ENCODE measurements at regions not wholly inside any gene's neighbourhood (a gene's known extent, or its start where the extent isn't known, plus 50 kb on each side); places are given as distances from the start of the nearest gene placed in this dataset.

DNA sequence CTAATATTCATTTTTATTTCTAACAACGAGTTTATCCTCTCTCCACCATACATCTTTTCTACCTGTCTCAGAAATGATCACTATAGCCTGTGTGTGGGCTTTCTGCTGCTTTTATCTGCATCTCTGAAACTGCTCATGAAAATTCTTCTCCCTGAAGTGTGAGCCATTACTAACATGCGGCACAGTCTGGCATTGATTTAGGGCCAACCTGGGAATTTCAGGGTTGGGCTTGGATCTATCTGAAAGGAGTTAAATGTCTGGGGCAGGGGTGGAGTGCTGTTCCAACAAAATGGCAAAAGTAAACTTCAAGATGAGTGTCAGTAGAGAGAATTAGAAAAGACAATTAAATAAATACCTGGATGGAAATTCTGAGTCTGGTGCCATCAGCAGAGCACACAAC, 198.2 kb upstream of the OSR1 start:
- Mint-ChIP-seq H3K9me3 (no peaks in the 10 kb centered on the region), H3K4me3 (no peak overlapping the region), H3K27ac (no peak overlapping the region), H3K4me1 (no peaks in the 10 kb centered on the region), H3K36me3 (no peaks in the 10 kb centered on the region)
- no peak for ATAC-seq
- DNase-seq (ENCODE audit: low spot score in 2 of 2) = no peak

DNA sequence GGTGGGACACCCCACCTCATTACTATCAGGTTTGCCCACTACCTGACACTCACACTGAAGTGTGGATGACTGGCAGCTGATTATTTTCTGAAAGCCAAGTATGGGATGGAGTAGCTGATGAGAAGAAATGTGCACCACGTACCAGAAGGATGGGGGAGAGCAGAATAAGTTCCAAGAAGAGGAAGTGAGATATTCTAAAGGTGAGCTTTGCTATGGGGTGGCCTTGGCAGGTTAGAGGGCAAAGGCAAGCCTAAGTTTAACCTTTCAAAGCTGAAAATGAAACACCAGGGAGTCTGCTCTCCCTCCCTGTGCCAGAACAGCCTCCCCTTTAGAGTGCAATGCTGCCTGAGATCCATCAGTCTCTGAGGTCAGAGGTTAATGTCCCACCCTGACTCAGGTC, 196.1 kb upstream of the OSR1 start:
- H3K4me1 Mint-ChIP-seq = no peaks in the 10 kb centered on the region
- H3K36me3 Mint-ChIP-seq = no peaks in the 10 kb centered on the region
- no peaks in the 10 kb centered on the region for H3K9me3 Mint-ChIP-seq
- H3K4me3 Mint-ChIP-seq = no peak overlapping the region
- ATAC-seq = no peak
- DNase-seq (ENCODE audit: low spot score in 2 of 2) = no peak
- H3K27ac Mint-ChIP-seq = no peak overlapping the region

DNA sequence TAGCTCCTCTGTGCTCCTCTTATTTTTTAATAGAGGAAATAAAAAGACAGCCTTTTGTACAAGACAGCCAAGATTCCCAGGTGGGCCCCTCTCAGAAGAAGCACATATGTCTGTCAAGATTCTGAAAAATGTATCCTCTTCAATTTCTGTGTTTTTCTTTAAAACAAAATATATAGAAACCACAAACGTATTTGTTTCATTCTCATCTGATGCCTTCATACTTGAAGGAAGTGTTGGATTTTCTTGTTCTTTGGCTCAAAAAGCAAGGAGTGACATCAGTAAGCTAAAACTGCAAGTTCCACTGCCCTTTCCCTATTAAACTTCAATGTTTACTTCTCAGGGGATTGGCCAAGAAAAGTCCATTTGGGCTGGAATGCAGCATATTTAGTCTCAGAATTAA, 193.8 kb upstream of the OSR1 start:
- DNase-seq (ENCODE audit: low spot score in 2 of 2) (no peak), ATAC-seq (no peak)
- H3K27ac Mint-ChIP-seq = no peak overlapping the region
- H3K4me1 Mint-ChIP-seq = no peaks in the 10 kb centered on the region
- no peak overlapping the region for H3K4me3 Mint-ChIP-seq
- no peaks in the 10 kb centered on the region for H3K9me3 Mint-ChIP-seq
- H3K36me3 Mint-ChIP-seq = no peaks in the 10 kb centered on the region

DNA sequence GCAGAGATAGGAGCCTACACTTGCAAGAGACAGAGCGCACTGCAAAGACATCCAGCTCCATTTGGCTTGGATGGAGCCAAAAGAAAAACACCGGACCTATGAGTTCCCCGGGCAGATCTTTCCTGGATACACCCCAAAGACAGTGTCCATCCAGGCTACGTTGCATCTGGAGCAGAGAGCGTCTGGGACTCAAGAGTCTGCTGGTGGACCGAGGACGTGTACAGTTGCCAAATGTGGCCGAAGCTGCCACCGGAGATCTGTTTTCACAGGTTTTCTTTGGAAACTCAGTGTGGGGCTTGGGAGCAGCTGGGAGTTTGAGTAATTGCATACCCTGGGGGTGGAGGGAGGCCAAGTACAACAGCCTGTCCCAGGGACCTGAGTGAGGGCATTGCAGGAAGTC, 192.3 kb upstream of the OSR1 start:
- no peaks in the 10 kb centered on the region for H3K36me3 Mint-ChIP-seq
- H3K27ac Mint-ChIP-seq = no peak overlapping the region

DNA sequence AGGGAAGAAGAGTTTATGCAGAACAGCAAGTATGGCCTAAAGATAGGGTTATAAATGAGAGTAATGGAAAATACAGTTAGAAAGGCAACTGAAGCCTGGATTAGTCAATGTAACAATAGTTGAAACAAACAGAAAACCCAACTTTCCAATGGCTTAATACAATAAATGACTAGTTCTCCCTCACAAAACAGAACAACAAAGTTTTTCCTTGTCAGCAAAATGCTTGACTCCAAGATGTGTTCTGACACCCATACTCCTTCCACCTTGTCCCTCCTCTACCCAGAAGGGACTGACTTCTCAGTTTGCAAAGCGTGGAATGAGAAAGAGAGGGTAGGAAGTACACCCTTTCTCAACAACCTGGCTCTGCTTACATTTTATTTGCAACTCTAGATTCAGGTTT, 191.4 kb upstream of the OSR1 start:
- ATAC-seq = no peak
- Mint-ChIP-seq H3K27ac (no peak overlapping the region), H3K4me3 (no peak overlapping the region), H3K4me1 (no peaks in the 10 kb centered on the region), H3K36me3 (no peaks in the 10 kb centered on the region), H3K9me3 (no peaks in the 10 kb centered on the region)
- no peak for DNase-seq (ENCODE audit: low spot score in 2 of 2)

More for the DNA sequence above, 192.3 kb upstream of the OSR1 start:
- Mint-ChIP-seq H3K4me3 (no peak overlapping the region), H3K9me3 (no peaks in the 10 kb centered on the region), H3K4me1 (no peaks in the 10 kb centered on the region)
- DNase-seq (ENCODE audit: low spot score in 2 of 2) = no peak
- no peak for ATAC-seq

DNA sequence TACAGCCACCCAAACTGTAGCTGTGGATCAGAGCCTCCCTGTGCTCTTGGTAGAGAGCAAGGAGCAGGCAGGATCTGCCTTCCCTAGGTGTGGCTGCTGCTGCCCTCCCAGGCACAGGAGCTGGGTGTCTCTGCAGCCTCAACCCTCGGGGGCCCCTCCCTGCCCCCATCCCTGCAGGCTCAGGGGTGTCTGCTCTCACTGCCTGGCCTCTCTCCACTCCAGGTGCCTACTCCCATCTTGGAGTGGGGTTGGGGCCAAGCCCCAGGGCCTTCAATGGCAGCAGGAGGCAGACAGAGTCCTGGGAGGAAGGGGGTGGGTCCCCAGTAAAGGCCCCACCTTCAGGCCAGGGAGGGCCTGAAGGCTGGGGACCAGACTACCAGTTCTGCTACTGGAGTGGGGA, 189.7 kb upstream of the OSR1 start:
- H3K4me3 Mint-ChIP-seq = no peak overlapping the region
- peak; percentile 24 for ATAC-seq

DNA sequence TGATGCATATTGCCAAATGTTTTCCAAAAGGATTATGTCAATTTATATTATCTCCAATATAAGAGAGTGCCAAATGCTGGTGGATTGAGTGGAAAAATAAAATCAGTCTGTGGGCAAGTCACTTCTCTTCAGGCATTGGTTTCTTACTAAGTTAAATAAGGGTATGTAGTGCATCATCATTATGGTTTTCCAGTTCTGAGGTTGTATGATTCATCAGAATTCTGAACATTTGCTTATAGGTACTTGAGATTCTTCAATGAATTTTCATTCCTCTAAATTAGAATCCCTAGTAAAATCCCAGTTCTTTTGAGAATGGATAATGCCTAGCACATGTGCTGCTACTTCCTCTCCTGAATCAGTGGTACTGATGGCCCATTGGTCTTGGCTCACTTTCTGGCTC, 188.9 kb upstream of the OSR1 start:
- no peaks in the 10 kb centered on the region for H3K36me3 Mint-ChIP-seq
- H3K27ac Mint-ChIP-seq = no peak overlapping the region
- H3K4me1 Mint-ChIP-seq = no peaks in the 10 kb centered on the region
- no peak for DNase-seq (ENCODE audit: low spot score in 2 of 2)
- no peak for ATAC-seq
- no peaks in the 10 kb centered on the region for H3K9me3 Mint-ChIP-seq
- no peak overlapping the region for H3K4me3 Mint-ChIP-seq

More for the DNA sequence above, 189.7 kb upstream of the OSR1 start:
- H3K27ac Mint-ChIP-seq = no peak overlapping the region
- H3K9me3 Mint-ChIP-seq = no peaks in the 10 kb centered on the region
- no peaks in the 10 kb centered on the region for H3K4me1 Mint-ChIP-seq
- H3K36me3 Mint-ChIP-seq = no peaks in the 10 kb centered on the region
- no peak for DNase-seq (ENCODE audit: low spot score in 2 of 2)

DNA sequence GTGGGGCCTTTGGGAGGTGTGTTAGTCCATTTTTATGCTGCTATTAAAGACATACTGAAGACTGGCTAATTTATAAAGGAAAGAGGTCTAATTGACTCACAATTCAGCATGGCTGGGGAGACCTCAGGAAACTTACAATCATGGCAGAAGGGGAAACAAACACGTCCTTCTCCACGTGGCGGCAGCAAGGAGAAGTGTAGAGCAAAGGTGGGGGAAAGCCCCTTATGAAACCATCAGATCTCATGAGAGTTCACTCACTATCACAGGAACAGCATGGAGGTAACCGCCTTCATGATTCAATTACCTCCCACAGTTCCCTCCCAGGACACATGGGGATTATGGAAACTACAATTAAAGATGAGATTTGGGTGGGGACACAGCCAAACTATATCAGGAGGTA, 187.1 kb upstream of the OSR1 start:
- Mint-ChIP-seq H3K9me3 (no peaks in the 10 kb centered on the region), H3K27ac (no peak overlapping the region), H3K36me3 (no peaks in the 10 kb centered on the region), H3K4me1 (no peaks in the 10 kb centered on the region), H3K4me3 (no peak overlapping the region)
- no peak for ATAC-seq
- no peak for DNase-seq (ENCODE audit: low spot score in 2 of 2)

DNA sequence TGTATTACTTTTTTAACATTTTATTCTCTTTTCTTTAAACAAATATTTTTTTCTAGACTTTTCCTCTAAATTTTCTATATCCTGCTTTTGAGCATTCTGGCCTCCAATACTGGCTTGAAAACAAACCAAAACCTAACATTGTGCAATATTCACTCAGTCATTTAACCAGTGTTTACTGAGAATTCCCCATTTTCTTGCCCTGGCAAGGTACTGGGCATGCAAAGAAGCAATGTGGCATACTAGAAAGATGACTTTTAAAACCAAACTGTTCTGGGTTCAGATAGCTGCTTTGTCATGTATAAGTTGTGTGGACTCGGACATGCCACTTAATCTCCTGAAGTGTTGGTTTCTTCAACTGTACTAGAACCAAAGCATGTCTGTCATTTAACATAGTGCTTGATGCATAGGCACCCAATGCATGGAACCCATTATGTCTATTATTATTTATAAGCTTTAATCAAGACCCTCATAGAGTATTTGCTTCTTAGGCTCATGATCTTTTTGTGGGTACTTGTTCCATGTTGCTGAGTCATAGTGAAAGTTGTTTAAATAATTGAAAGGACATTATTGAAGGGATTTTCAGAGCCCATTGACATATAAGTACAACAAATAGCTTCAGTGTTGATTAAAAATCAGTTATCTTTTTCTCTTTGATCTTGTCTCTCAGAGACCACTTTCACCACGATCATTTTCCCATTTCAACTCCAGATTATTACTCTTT, 185.4 kb upstream of the OSR1 start:
- Mint-ChIP-seq H3K36me3 (no peaks in the 10 kb centered on the region), H3K27ac (no peak overlapping the region), H3K9me3 (no peaks in the 10 kb centered on the region), H3K4me1 (no peaks in the 10 kb centered on the region), H3K4me3 (no peak overlapping the region)
- ATAC-seq (no peak), DNase-seq (ENCODE audit: low spot score in 2 of 2) (no peak)

DNA sequence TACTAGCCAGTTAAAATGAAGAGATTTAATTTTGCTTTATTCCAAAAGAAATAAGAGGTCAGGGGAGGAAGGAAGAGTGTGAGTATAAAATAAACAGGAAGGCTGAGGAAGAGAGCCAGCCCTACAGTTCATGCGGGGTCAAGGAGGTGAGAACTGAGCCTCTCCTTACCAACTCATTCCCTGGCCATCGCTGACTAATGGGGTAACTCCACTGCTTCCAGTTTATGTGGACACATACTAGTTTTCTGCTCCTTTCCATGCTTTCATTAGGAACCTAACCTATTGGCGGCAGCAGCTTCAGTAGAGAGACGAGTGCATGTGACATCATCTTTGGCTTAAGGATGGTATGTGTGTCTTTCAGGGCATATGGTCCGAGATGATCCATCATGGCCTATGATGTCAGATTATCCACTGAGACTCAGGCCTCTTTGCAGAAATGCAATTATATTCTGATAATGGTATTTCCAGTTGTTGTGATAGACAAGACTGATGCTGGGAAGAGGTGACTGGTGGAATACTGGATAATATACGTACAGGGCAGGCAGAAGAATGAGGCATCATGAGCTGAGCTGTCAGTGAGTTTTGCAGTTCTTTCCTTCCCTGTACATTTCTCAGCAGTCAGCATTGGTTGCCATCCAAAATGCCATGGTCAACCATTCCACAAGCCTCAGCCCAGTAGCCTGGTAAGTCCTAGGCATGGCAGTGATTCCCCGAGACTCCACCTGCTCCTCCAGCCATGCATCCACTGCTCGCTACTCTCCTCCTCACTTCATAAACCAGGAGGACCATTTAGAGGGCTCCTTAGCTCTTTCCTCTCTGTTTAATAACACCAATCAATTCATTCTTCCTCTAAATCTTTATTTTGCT, 184.6 kb upstream of the OSR1 start:
- no peak overlapping the region for H3K27ac Mint-ChIP-seq
- DNase-seq (ENCODE audit: low spot score in 2 of 2) (no peak), ATAC-seq (peak; percentile 26)
- no peaks in the 10 kb centered on the region for H3K36me3 Mint-ChIP-seq
- no peaks in the 10 kb centered on the region for H3K4me1 Mint-ChIP-seq
- H3K9me3 Mint-ChIP-seq = no peaks in the 10 kb centered on the region
- no peak overlapping the region for H3K4me3 Mint-ChIP-seq

DNA sequence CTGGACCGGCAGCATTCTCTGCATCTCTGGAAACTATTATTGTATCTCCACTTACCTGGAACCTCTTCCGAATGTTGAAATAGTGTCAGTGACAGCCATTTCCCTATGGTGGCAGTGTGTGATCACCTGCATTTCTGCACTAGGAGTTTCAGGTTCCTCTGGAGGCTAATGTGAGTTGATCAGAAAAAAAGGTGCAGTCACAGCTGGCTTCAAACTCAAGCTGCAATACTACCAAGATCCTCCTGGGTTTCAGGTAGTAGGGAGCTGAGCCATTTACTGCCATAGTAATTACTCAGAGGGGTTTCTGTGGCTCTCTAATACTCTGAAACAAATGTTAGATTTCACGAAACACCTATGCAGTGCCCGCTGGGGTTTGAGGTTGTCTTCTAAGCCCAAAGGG, 183.5 kb upstream of the OSR1 start:
- Mint-ChIP-seq H3K36me3 (no peaks in the 10 kb centered on the region), H3K27ac (no peak overlapping the region)
- ATAC-seq = no peak

DNA sequence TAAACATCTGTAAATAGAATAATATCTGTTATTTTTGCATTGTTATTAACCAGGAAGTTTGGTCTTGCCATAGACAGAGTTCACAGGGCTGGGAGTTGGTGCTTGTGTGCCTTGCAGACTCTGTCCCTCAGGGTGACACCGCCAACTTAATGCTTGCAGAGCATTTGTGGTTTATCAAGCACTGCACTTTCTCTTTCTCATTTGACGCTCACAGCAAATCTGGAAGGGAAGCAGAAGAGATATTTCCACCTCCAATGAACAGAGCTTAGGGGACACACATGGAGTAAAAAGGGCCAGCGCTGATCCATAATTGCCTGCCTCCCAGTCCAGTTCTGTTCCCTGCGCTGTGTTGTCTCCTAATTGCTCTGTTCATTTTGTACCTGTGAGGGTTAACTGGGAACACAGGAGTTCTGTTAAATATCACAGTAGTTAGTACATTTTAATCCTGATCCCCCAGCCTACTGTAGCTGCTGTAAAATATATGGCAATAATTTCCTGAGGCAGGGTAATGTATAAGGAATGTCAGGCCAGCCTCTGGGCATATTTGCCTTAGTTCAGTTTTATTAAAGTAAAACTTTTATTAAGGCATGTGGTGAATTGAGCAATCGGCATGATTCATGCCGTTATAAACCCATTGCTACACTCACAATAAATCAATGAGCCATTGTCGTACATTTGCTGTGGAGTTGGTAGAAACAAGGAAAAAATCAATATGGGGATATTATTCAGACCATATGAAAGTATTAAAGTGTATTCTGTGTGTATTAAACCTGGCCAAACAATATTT, 182.5 kb upstream of the OSR1 start:
- Mint-ChIP-seq H3K4me1 (no peaks in the 10 kb centered on the region), H3K27ac (no peak overlapping the region), H3K36me3 (no peaks in the 10 kb centered on the region), H3K9me3 (no peaks in the 10 kb centered on the region), H3K4me3 (no peak overlapping the region)
- DNase-seq (ENCODE audit: low spot score in 2 of 2) = no peak
- no peak for ATAC-seq

More for the DNA sequence above, 183.5 kb upstream of the OSR1 start:
- Mint-ChIP-seq H3K4me1 (no peaks in the 10 kb centered on the region), H3K4me3 (no peak overlapping the region), H3K9me3 (no peaks in the 10 kb centered on the region)
- DNase-seq (ENCODE audit: low spot score in 2 of 2) = no peak

DNA sequence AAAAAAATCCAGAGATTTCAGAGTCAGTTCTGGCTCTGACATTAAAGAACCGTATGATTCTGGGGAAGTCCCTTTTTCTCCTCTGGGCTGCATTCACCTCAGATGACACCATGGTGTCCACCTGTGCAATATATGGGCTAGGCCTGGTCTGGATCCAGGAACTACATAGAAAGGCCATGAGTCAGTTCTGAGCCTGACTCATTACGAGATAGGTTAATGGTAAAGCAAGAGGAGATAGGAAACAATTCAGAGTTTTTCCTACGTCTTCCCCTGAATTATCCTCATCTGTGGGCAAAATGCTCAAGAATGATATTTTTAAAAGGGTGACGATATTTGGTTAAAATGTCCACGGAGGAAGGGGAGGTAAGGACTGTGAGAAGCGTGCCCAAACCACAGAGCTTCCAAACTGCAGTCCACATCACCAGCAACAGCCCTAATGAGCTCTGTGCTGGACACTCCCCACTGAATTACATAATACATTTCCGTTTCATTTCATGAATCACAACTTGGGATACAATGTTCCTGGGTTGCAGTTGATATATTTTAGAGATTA, 180.1 kb upstream of the OSR1 start:
- no peak for ATAC-seq

DNA sequence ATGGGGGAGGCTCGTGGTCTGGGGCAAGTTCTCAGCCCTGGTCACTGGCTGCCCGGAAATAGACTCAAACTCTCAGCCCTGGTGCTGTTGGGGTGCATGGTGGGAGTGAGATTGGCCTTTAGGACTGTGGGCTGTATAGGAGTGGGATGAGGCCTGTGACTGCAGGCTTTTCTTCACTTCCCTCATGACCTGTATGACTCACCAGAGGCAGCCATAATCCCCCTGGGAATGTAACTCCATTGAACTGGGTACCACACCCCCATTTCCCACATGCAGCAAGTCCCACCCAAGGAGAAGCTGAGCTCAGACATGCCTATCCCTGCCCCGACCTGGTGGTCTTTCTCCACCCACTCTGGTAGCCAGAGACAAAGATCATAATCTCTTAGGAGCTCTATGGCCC, 177.7 kb upstream of the OSR1 start:
- ATAC-seq = no peak
- Mint-ChIP-seq H3K9me3 (no peaks in the 10 kb centered on the region), H3K4me1 (no peaks in the 10 kb centered on the region), H3K36me3 (no peaks in the 10 kb centered on the region), H3K27ac (no peak overlapping the region), H3K4me3 (no peak overlapping the region)
- DNase-seq (ENCODE audit: low spot score in 2 of 2) = no peak

More for the DNA sequence above, 180.1 kb upstream of the OSR1 start:
- DNase-seq (ENCODE audit: low spot score in 2 of 2) = no peak
- H3K9me3 Mint-ChIP-seq = no peaks in the 10 kb centered on the region
- H3K36me3 Mint-ChIP-seq = no peaks in the 10 kb centered on the region
- no peaks in the 10 kb centered on the region for H3K4me1 Mint-ChIP-seq
- H3K27ac Mint-ChIP-seq = no peak overlapping the region
- H3K4me3 Mint-ChIP-seq = no peak overlapping the region

DNA sequence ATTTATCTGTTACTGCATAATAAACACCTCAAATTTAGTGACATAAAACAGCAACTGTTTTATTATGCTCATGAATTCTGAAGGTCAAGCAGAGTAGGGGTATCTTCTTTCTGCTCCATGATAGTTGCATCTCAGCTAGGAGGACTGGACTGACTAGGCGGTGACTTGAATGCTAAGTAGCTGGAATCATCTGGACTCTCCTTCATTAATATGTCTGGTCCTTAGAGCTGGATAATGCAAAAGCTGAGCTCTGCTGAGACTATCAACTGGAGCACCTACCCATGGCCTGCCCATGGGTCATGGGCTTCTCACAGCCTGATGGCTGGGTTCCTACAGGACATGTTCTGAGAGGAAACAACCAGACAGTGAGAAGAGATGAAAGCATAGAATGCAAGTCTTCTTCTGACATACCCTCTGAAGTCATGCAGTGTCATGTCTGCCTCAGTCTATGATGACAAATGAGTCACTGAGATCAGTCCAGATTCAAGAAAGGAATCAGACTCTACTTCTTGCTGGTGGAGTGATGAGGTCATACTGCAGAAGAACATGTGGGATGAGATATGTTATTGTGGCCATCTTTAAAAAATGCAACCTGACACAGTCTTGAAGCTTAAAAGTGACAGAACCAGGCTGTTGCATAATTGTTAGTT, 174.2 kb upstream of the OSR1 start:
- Mint-ChIP-seq H3K4me3 (no peak overlapping the region), H3K4me1 (no peaks in the 10 kb centered on the region), H3K27ac (no peak overlapping the region), H3K36me3 (no peaks in the 10 kb centered on the region), H3K9me3 (no peaks in the 10 kb centered on the region)
- DNase-seq (ENCODE audit: low spot score in 2 of 2) (no peak), ATAC-seq (peak; percentile 36)

Measured in stimulated activated effector memory CD8-positive, alpha-beta T cell treated with anti-CD3 and anti-CD28 coated beads, Interleukin-12 subunit alpha, Interleukin-12 subunit beta, amount 100 ng/mL, for 72 hours (primary cell).